CD4-positive, alpha-beta T cell treated with Interleukin-6 for 4 hours (primary cell): ENCODE measurements at regions not wholly inside any gene's neighbourhood (a gene's known extent, or its start where the extent isn't known, plus 50 kb on each side); places are given as distances from the start of the nearest gene placed in this dataset.

ENCODE experiments used
- DNase-seq: peaks from one replicate; pipeline ENCODE4 v3.0.0-alpha.2; 2020; ENCODE audit warnings: mixed read lengths

DNA sequence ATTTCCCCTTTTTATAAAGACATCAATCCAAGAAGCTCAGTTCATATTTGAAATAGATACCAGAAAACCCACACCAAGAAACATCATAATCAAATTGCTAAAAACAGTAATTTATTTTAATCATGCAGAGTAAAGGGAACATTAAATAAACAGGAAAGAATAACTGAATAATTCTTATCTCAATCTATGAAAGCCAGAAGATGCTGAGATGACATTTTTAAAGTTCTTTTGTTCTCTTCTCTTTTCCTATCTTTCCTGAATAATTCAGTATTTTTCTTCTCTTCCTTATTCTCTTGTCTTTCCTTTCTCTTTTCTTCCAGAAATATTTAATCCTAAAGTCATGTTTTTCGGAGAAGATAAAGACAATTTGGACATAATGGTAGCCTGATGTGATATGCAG, 259.0 kb upstream of the OPRM1 start:
- DNase-seq: no peak

DNA sequence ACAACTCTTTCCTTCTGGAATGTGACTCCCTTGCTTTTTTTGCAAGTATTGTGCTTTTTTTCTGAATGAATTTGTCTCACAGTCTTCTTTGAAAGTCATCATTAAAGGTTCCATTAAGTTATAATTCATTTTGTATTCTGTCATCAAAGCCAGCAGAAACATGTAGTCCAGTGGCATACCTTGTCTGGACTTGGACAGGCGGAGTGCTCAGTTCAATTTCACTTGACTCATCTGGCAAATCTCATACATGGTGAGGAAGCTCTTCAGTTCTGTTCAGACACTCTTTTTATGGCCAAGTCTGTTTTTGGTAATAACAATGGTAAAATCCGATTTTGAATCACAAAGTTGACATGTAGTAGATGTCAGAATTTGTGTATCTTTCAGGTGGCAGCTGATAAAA, 260.8 kb upstream of the OPRM1 start:
- no peak for DNase-seq

DNA sequence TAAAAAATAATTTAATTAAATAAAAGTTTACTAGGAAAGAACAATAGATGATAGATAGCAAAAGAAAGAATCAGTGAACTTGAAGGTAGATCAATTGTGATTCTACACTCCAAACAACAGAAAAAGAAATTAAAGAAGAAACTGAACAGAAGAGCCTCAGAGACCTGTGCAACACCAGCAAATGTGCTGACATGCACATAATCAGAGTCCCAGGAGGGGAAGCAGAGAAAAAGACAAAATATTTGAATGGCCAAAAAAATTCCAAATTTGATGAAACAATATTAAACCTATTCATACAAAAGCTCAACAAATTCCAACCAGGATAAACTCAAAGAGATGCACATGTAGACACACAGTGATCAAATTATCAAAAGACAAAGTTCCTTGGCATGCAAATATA, 267.5 kb upstream of the OPRM1 start:
- no peak for DNase-seq

- DNase-seq: no peak
These were observed 271.9 kb upstream of the OPRM1 start for GRCh38 chr6:153767127-153767526.

DNA sequence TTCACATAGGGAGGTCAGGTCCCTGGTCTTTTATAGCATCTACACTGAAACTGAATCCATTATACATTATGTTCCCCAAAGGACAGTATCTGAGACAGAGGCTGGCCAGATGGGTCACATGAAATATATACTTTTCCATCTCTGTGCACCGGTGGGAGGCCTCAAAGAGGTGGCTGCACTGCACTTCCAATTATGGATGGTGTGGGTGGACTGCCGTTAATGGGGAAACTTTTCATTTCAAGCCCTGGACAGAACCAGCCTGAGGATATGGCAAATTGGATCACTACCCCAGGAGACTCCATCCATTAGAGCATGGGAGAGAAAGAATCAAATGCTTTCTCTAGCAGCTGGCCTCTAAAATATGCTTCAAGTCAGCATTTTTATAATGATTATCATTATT, 280.5 kb upstream of the OPRM1 start:
- no peak for DNase-seq

DNA sequence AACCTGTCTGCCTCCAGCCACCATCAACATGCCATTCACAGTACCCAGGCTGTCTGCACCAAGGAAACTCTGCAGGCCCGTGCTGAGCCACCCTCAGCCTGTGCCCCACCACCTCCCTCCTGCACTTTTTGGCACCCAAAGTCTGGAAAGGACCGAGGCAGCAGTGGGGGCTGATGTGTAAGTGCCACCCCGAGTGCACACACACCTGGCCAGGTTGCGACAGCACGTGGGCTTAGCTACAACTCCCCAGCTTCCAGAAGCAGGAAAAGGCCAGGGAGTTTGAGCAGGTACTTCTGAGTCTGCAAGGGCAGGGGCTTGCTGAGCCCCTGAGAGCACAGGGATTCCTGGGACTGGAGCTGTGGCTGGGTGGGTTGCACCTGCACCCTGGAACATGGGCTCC, 303.3 kb upstream of the OPRM1 start:
- no peak for DNase-seq

GRCh38 chr6:153729189-153729588, 309.9 kb upstream of the OPRM1 start:
- no peak for DNase-seq

GRCh38 chr6:153727885-153728284, 311.2 kb upstream of the OPRM1 start:
- no peak for DNase-seq

DNA sequence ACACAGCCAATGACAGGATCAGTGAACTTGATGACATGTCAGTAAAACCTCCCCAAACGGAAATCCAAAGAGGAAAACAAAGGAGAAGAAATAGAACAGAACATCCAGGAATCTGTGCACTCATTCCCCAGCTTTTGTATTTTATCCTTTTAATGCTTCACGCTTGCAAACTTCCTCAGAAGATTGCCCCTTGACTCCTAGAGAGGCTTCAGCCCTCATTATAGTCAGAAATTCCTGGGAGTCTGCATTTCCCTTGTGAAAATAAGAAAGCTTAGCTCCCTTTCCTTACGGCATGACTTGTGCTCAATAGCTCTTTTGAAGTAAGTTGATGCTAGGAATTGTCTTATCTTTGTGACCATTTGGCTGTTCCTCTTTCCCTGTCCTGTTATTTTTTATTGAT, 313.6 kb upstream of the OPRM1 start:
- DNase-seq: no peak

GRCh38 chr6:153720732-153721131, 318.3 kb upstream of the OPRM1 start:
- DNase-seq: no peak

DNA sequence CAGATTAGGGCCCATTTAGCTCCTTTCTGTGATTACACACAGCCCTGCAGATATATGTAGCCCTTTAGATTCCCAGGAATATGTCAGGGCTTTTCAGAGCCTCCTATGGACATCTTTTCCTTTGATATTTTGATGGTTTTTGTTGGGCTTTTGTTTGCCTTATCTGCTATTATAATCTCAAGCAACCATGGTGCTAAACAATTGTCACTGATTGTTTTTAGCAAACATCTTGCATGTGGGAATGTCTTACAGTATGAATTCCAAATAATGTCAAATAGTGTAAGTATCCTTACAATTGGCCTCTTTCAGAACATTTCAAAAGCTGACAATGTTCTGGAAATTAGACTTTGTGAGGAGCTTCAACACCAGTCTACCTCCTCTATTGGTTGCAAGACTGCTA, 333.6 kb upstream of the OPRM1 start:
- no peak for DNase-seq

DNA sequence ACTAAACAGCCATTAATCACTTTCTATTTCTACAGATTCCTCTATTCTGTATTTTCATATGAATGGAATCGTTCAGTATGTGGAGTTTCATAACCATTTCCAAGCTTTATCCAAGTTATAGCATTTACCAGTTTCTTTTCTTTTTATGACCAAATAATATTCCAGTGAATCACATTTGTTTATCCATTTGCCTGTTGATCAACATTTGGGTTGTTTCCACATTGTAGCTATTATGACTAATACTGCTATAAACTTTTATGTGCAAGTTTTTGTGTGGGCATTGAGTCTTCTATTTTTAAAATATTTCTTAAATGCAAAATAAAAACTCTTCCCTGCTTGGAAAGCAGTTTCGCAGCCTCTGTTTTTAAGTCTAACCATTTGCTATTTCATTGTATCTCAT, 336.4 kb upstream of the OPRM1 start:
- no peak for DNase-seq

- DNase-seq: no peak
These were observed 340.4 kb upstream of the OPRM1 start for GRCh38 chr6:153698637-153699036.

GRCh38 chr6:153698001-153698400, 341.0 kb upstream of the OPRM1 start:
- DNase-seq: no peak

DNA sequence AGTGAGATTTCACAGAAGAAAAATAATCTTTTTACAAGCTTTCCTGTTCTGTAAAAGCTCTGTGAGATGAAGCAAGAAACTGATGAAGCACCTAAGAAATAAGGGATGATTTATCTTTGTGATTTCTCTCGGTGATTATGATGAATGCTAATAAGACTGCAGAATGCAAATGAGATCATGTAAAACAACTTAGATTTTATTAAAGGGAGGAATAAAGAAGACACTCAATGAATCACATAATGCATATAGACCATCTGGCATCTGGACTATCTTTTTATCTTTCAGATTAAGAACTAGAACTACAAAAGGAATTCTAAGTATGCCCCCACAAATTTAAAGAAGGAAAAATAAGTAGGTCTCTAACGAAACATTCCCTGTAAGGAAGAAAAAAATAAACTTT, 361.5 kb upstream of the OPRM1 start:
- DNase-seq: no peak

DNA sequence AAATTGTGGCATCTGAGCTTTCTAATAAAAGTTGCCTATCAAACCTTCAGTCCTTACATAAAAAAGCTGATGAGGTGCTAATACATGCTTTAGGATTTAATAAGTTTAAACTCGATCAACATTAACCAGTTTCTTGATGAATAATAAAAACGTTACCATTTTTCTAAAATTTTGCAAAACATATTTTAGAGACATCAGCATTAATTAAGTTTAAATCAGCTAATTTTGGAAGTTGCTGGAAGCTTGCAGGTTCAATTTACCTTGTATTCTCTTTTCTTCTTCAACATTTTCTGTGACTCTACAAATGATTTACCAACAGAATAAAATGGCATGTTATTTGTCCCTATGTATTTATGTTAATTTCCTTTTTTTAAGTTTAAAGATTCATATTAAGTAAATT, 365.3 kb upstream of the OPRM1 start:
- no peak for DNase-seq

DNA sequence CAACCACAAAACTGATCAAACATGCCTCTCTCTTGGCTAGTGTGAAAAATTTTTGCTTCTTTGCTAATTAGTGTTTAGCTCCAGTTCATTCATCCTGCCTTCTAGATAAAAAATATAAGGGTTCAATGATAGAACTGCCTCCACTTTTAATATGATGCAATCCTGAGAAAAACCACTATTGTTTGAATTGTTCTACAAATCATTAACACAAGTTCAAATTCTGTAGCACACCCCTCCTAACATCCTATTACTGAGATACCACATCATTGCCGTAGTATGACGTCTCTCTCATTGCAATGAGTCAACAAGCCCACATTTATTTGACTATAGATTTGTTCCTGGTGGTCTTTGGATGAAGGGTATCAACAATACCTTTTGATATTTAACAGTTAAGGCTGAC, 365.8 kb upstream of the OPRM1 start:
- no peak for DNase-seq

DNA sequence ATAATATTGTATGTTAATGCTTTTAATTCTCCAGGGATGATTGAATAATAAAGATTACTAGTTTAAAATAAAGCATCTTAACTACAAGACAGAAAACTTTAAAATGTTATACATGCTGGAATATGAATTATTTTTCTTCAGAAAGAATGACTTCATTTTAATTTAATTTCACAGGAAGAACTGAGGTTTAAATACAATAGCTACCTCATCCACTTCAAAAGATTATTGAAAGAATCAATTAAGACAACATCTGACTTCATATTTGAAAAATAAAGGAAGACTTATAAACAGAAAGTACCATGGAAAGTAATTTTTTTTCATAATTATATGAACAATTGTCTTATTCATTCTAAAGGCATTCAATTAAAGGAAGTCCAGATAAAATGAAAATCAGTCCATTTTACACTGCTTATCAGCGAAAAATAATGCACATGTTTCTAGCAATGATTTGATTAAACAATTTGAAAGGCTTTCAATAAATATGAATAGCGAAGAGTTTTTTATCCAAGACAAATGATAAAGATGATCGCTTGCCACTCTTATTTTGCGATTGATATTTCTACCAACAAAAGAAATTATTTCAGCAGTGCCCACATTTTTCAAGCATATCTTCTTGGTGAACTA, 368.5 kb upstream of the OPRM1 start:
- DNase-seq: no peak

DNA sequence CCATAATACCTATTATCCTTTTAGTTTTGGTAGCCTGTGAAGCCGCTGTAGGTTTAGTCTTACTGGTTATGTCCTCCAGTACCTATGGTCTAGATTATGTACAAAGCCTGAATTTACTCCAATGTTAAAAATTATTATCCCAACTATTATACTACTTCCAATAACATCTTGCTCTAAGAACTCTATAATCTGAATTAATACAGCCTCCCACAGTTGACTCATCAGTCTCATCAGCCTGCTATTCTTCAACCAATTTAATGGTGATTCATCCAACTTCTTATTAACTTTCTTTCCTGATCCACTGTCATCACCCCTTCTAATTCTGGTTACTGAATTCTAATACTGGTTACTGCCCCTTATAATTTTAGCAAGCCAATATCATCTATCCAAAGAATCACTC, 370.3 kb upstream of the OPRM1 start:
- no peak for DNase-seq

GRCh38 chr6:153662982-153663381, 376.1 kb upstream of the OPRM1 start:
- DNase-seq: no peak

DNA sequence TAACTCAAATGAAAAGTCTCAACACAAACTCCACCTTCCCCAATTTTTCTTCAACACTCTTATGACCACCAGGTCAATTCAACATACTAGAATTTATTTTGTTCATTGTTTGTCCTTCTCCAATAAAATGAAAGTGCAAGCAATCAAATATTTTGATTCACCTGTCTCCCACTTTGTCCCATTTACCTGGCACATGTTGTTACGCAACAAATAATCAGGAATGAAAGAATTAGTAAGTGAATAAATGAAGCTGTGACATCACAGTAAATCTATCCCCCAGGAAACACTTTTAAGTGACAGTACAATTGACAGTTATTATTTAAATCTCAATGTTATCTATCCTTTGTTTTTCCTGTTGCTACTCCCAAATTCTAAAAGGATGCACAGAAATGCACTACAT, 393.7 kb upstream of the OPRM1 start:
- no peak for DNase-seq

- DNase-seq: no peak
These were observed 395.0 kb upstream of the OPRM1 start for GRCh38 chr6:153644000-153644399.

DNA sequence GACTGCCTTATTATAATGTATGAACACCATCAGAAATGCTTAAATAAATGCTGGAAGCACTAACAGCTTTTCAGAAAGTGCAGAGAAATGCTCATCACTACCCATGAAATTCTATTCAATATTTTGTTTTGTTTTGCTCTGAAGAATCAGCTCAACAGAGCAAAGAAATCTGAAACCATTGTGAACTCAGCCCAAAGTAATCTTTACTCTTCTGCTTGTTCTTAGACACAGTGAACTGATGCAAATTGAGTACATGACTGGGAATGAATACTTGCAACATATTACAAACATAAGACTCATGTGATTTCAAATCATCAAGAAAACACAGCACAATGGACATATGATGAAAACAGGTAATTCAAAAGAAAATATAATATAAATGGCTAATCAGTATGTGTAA, 404.6 kb upstream of the OPRM1 start:
- no peak for DNase-seq

GRCh38 chr6:153625089-153625488, 414.0 kb upstream of the OPRM1 start:
- DNase-seq: no peak

DNA sequence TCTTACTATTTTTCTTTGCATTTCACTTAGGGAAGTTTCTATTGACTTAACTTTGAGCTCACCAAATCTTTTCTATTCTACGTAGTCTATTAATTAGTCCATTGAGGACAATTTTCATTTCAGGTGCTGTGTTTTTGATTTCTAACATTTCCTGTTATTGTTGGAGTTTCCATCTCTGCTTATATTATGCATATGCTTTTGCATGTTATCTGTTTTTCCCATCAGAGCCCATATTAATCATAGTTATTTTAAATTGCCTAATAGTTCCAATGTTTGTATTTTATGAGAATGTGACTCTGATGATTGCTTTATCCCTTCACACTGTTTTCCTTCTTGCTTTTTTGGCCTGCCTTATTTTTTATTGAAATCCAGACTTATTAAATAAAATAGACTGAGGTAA, 414.5 kb upstream of the OPRM1 start:
- DNase-seq: no peak

DNA sequence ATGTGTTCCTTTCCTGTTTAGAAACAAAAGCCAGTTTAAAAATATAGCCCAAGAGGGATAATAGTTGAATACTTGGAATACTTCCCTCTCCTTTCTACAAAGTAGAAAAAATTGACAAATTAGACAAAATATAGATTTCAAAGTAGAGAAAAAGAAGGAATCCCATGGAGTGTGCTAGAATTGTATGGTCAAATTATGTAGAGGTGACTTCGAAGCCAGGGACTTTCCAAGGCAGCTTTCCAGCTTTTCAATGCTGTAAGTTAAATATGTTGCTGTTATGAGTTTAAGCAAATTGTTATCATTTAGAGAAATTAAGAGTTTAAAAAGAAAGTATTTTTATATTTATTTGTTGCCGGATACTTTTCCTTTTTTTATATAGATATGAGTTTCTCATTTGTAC, 415.5 kb upstream of the OPRM1 start:
- no peak for DNase-seq
